ENCODE measurements at regions not wholly inside any gene's neighbourhood (a gene's known extent, or its start where the extent isn't known, plus 50 kb on each side); places are given as distances from the start of the nearest gene placed in this dataset.

DNA sequence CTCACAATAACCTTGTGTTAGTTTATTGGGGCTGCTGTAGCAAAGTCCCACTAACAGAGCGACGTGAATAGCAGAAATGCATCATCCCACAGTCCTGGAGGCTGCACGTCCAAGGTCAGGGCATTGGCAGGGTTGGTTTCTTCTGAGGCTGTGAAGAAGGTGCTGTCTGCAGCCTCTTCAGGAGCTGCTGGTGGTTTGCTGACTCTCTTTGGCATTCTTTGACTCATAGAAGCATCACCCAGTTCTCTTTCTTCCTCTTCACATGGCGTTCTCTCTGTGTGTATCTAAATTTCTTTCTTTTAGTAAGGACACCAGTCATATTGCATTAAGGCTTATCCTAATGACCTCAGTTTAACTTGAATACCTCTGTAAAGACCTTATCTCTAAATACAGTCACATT, 428.4 kb upstream of the KLF6 start:
- Mint-ChIP-seq H3K27ac (no peak overlapping the region), H3K4me1 (peaks cover 2% of the 10 kb centered on the region), H3K4me3 (no peak overlapping the region), H3K9me3 (no peaks in the 10 kb centered on the region), H3K36me3 (no peaks in the 10 kb centered on the region), H3K27me3 (peaks cover 4% of the 10 kb centered on the region)
- no peak for DNase-seq (ENCODE audit: low spot score in 2 of 2)
- no peak for ATAC-seq (ENCODE audit: low read depth)

DNA sequence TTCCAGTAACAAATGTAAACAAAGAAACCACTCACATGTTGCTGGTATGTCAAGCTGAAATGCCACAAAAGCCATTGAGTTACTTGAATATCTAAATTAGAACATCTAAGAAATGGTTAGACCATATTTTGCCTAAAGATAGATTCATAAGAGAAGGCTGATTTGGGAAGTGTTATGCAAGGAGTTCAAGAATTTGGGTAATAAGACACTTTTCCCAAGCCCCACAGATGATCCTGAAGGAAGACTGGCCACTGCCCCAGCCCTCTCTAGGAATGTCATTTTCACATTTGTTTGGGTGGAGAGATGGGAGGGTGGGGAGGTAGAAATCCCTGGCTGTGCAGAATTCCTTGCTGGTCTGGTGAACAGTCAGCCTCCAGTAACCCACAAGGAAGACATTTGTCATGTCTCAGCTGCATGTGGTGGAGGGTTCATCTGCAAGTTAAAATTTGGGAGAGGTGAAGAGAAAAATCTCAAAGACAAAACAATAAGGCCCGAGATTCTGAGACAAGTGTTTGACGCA, 427.2 kb upstream of the KLF6 start:
- no peaks in the 10 kb centered on the region for H3K9me3 Mint-ChIP-seq
- H3K4me3 Mint-ChIP-seq = no peak overlapping the region
- no peak for DNase-seq (ENCODE audit: low spot score in 2 of 2)
- H3K27me3 Mint-ChIP-seq = peaks cover 6% of the 10 kb centered on the region
- H3K4me1 Mint-ChIP-seq = peaks cover 2% of the 10 kb centered on the region
- no peaks in the 10 kb centered on the region for H3K36me3 Mint-ChIP-seq
- H3K27ac Mint-ChIP-seq = no peak overlapping the region
- no peak for ATAC-seq (ENCODE audit: low read depth)

DNA sequence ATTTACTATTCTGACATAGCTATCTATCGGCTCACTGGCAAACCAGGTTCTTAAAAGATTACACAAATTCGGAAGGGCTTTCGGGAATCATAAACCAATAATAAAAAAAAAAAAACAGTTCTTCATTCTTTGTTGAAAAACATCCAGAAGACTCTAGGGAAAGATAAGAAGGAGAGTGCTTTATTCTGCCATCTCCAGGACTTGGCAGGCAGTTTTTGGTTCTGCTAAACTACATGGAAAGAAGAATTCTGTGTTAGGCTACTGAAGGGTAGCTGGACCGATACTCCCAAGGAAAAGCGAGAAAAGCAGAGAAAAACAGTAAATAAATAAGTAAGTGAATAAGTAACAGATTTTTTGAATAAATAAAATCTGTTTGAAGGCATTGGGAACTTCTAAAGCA, 423.5 kb upstream of the KLF6 start:
- Mint-ChIP-seq H3K9me3 (peaks cover 2% of the 10 kb centered on the region), H3K27ac (no peak overlapping the region), H3K4me3 (no peak overlapping the region), H3K27me3 (peaks cover 3% of the 10 kb centered on the region), H3K4me1 (no peaks in the 10 kb centered on the region), H3K36me3 (no peaks in the 10 kb centered on the region)
- DNase-seq (ENCODE audit: low spot score in 2 of 2) (no peak), ATAC-seq (ENCODE audit: low read depth) (no peak)

DNA sequence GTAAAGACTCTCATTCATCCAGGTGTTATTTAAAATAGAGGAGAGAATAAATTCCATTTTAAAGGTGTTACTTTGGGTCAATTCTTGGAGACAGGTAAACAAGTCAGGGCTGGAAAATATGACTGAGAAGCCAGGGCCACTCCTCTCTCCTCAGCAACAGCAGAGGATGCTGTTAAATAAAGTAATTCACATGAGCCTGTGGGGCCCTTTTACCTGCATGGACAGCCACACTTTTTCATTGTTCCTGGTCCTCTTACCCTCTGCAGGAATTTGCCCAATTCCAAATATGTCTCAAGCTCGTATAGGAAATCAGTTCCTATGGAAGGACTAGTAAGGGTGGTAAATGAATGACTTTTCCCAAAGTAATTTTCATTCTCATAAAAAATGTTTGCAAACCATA, 420.1 kb upstream of the KLF6 start:
- no peak overlapping the region for H3K27ac Mint-ChIP-seq
- DNase-seq (ENCODE audit: low spot score in 2 of 2) (no peak), ATAC-seq (ENCODE audit: low read depth) (no peak)
- H3K9me3 Mint-ChIP-seq = peaks cover 2% of the 10 kb centered on the region
- no peak overlapping the region for H3K4me3 Mint-ChIP-seq
- no peaks in the 10 kb centered on the region for H3K36me3 Mint-ChIP-seq
- H3K27me3 Mint-ChIP-seq = peaks cover 9% of the 10 kb centered on the region
- H3K4me1 Mint-ChIP-seq = no peaks in the 10 kb centered on the region

DNA sequence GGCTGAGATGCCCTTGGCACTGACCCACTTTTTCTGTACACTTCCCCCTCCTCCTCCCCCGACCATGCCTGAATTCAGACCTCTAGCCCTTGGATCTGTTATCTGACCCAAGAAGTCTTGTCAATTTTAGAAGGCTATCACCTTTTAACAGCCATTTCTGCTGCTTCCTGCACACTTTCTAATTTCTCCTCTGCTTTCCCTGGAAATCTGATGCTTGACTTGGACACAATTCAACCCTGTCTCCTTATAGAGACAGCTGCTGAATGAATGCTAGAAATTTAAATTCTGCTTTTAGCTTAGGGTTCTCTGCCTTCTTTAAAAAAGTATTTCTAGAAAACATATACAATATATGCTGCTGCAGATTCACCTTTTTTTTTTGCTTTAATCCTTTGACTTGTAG, 417.9 kb upstream of the KLF6 start:
- Mint-ChIP-seq H3K27ac (no peak overlapping the region), H3K4me1 (no peaks in the 10 kb centered on the region), H3K4me3 (no peak overlapping the region), H3K27me3 (peaks cover 6% of the 10 kb centered on the region), H3K9me3 (peaks cover 2% of the 10 kb centered on the region), H3K36me3 (no peaks in the 10 kb centered on the region)
- DNase-seq (ENCODE audit: low spot score in 2 of 2) (no peak), ATAC-seq (ENCODE audit: low read depth) (no peak)

DNA sequence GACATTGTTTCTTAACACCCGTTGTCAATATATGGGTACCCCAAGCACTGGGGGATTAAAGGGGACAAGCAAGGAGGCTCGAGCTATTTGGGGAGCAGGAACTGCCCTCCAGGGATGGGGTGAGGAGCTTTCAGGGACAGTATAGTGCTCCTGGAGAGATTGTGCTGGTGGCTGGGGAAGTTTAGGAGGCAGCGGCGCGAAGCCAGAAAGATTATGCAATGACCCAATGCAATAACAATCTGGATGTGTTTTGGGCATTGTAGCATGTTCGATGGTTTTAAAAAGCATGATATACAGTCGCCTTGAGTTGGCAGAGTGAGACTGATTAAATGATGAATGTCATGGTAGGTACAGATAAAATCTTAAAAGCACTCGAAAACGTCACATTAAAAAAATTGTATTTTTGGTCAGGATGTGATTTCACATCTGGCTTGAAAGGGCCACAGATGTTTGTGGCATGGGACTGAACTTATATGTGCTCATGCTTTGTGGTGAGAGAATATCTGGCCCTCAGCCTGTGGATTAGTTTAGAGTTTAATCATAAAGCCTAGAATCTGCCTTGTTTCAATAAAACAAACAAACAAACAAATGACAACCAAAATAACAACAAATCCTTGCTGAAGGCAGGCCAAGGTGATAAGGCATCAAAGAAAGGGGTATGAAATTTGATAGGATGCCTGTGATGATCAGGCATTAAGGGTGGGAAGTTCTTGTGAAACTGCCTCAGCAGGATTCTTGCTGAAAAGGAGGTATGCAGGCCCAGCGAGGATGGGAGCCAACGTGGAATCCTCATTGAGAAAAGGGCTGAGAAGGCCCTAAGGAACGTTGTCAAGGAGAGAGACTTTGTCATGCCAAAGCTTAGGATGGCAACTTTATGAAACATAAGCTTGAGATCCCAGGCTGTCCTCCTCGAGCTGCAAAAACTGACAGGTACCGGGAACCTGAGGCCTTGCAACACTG, 417.1 kb upstream of the KLF6 start:
- Mint-ChIP-seq H3K27ac (no peak overlapping the region), H3K9me3 (peaks cover 2% of the 10 kb centered on the region), H3K27me3 (peaks cover 5% of the 10 kb centered on the region), H3K36me3 (no peaks in the 10 kb centered on the region), H3K4me1 (no peaks in the 10 kb centered on the region), H3K4me3 (no peak overlapping the region)
- no peak for ATAC-seq (ENCODE audit: low read depth)
- DNase-seq (ENCODE audit: low spot score in 2 of 2) = no peak

DNA sequence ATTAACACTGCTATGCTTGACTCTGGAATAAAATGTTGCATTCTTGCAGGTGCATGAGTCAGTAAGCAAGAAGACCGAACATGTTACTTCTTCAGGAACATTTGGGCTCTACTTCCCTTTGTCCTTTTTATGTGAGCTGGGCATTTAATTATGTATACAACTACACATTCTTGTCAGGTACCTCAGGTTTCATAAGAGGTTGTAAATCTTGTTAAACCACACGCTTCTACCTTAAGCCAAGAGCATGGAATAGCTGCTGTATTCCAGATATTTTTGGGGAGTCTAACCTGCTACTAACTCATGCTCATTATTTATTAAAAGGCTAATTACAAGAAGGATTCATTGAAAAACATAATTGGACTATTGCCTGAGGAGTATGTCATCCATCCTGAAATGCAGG, 414.2 kb upstream of the KLF6 start:
- Mint-ChIP-seq H3K4me1 (no peaks in the 10 kb centered on the region), H3K36me3 (no peaks in the 10 kb centered on the region), H3K27me3 (peaks cover 5% of the 10 kb centered on the region), H3K9me3 (no peaks in the 10 kb centered on the region), H3K4me3 (no peak overlapping the region), H3K27ac (no peak overlapping the region)
- ATAC-seq (ENCODE audit: low read depth) = no peak
- DNase-seq (ENCODE audit: low spot score in 2 of 2) = no peak

DNA sequence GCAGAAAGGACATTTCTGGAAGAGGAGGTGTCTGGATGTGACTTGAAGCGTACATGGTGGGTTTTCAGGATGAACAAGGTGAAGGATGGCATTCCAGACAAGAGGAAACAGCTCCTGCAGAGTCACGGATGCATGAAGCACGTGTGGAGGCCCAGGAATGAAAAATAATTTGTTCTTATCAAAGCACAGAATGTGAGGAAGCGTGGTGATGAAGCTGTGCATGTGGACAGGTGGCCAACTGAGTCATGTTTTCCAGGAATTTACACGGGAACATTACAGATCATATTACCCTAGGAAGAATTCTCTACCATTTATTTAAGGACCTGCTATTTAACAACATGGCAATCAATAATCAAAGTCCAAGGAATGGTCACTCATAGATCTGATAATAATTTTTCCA, 413.2 kb upstream of the KLF6 start:
- Mint-ChIP-seq H3K4me3 (no peak overlapping the region), H3K27ac (no peak overlapping the region), H3K36me3 (no peaks in the 10 kb centered on the region), H3K4me1 (no peaks in the 10 kb centered on the region), H3K9me3 (no peaks in the 10 kb centered on the region), H3K27me3 (peaks cover 5% of the 10 kb centered on the region)
- no peak for DNase-seq (ENCODE audit: low spot score in 2 of 2)
- no peak for ATAC-seq (ENCODE audit: low read depth)

DNA sequence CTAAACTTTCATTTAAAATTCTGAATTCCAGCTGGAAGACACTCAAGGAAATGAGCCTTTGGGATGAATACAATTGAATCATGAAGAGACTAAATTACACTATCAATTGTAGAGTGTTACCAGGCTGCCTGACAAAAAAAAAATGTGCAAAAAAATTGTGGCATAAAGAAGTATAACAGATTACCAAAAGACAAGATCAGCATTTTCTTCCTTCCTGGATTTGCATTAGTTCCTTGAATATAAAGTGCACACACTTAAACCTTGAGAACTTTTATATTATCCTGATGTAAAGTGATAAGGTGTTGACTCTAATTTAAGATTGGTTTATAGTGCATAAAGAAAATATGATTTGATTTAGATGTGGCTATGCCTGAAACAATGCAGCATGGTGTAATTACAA, 412.7 kb upstream of the KLF6 start:
- Mint-ChIP-seq H3K9me3 (no peaks in the 10 kb centered on the region), H3K4me3 (no peak overlapping the region), H3K27ac (no peak overlapping the region), H3K4me1 (no peaks in the 10 kb centered on the region), H3K36me3 (no peaks in the 10 kb centered on the region), H3K27me3 (peaks cover 2% of the 10 kb centered on the region)
- ATAC-seq (ENCODE audit: low read depth) (no peak), DNase-seq (ENCODE audit: low spot score in 2 of 2) (no peak)

DNA sequence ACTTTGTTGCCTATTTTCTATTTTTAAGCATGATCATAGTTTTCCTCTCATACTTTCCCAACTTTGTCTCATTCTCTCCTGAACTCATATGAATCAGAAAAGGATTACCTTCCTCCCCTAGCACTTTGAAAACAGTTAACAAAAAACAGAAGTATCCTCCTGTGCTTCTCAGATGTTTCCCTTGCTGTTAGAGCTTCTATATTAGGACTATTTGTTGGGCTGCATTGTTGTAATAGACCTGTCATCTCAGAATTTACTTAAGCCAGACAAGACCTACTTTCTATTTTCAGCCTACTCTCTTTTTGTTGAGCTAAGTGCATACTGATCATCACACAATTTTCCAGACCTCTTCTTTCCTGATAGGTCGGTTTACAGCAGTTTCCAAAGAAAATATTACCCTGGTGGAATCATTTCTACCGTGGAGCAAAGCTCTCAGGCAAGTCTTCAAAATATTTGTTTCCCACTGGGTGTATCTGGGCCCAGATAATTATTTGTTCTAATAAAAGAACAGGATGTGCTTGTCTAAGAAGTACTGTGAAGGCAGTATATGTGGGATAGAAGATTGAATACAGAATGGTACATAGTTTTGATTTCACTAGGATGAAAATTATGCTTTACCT, 411.9 kb upstream of the KLF6 start:
- H3K9me3 Mint-ChIP-seq = no peaks in the 10 kb centered on the region
- no peaks in the 10 kb centered on the region for H3K4me1 Mint-ChIP-seq
- ATAC-seq (ENCODE audit: low read depth) (no peak), DNase-seq (ENCODE audit: low spot score in 2 of 2) (no peak)
- no peak overlapping the region for H3K27ac Mint-ChIP-seq
- H3K36me3 Mint-ChIP-seq = no peaks in the 10 kb centered on the region
- peaks cover 2% of the 10 kb centered on the region for H3K27me3 Mint-ChIP-seq
- no peak overlapping the region for H3K4me3 Mint-ChIP-seq

DNA sequence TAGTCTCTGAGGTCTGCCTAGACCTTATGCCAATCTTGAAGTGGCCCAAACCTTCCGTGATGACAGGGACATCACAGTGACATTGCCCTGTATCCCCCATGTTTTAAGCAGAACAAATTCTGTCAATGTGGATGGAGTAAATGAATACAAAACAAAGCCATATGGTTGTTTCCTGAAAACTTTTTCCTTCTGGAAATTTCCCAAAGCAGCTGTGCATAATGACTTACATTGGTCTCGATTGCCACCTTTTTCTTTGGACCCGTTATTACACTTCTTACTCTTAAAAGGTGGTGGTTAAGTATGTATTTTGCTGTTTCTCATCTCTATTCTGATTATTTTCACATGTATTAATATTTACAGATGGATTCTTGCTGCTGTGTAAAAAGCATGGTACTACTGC, 411.2 kb upstream of the KLF6 start:
- Mint-ChIP-seq H3K4me1 (no peaks in the 10 kb centered on the region), H3K9me3 (no peaks in the 10 kb centered on the region), H3K36me3 (no peaks in the 10 kb centered on the region), H3K27ac (no peak overlapping the region), H3K27me3 (no peaks in the 10 kb centered on the region), H3K4me3 (no peak overlapping the region)
- ATAC-seq (ENCODE audit: low read depth) (no peak), DNase-seq (ENCODE audit: low spot score in 2 of 2) (no peak)

DNA sequence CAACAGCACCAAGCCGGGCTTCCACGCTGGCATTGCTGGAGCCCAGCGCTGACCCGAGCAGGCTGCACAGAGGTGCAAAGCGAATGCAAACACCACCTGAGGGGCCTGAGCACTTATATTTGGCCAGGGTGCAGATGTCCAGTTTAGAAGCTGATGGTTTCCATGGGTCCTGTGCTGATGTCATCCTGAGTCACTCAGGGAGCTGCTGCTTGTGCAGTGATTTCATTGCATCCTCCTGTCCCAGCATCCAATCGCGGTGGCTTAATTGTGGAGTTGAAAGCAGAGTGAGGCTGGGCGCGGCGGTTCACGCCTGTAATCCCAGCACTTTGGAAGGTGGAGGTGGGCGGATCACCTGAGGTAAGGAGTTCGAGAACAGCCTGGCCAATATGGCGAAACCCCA, 410.2 kb upstream of the KLF6 start:
- DNase-seq (ENCODE audit: low spot score in 2 of 2) = no peak
- no peaks in the 10 kb centered on the region for H3K36me3 Mint-ChIP-seq
- no peak overlapping the region for H3K4me3 Mint-ChIP-seq

DNA sequence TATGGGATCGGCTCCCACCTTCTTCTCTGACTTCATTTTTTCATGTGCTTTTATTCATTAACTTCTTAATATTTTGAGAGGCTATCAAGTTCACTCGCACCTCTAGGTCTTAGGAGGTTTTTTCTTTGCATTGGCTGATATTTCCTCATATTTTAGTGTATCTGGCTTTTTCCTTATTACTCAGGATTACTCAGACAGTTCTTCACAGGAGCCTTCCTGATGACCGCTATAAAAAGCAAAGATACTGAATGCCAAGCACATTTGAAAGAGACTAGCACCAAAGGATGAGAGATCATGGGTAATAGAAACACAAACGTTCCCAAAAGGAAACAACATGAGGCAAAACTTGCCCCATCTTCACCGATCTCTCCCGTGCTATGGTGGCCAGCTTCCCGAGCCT, 409.2 kb upstream of the KLF6 start:
- no peak overlapping the region for H3K27ac Mint-ChIP-seq
- H3K4me3 Mint-ChIP-seq = no peak overlapping the region
- H3K9me3 Mint-ChIP-seq = no peaks in the 10 kb centered on the region
- DNase-seq (ENCODE audit: low spot score in 2 of 2) (no peak), ATAC-seq (ENCODE audit: low read depth) (no peak)
- no peaks in the 10 kb centered on the region for H3K4me1 Mint-ChIP-seq
- no peaks in the 10 kb centered on the region for H3K27me3 Mint-ChIP-seq
- no peaks in the 10 kb centered on the region for H3K36me3 Mint-ChIP-seq

More for the DNA sequence above, 410.2 kb upstream of the KLF6 start:
- ATAC-seq (ENCODE audit: low read depth) = no peak
- Mint-ChIP-seq H3K27ac (no peak overlapping the region), H3K9me3 (no peaks in the 10 kb centered on the region), H3K4me1 (no peaks in the 10 kb centered on the region), H3K27me3 (no peaks in the 10 kb centered on the region)

DNA sequence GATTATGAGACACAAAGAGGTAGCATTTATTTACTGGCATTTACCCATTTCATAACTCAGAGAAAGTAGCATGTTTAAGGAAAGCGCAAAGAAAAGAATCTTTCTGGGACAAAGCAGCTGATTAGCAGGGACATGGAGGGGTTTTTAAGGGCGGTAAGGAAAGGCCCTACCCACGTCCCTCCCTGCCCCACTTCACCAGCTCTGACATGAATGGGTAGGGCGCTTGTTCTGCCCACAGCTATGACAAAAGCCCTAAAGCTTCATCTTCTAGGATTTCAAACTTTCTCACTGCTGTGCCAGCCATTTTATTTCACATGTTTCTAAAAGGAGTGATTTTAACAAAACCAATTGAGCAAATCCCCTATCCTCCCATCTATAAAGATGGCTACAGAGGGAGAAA, 406.9 kb upstream of the KLF6 start:
- no peaks in the 10 kb centered on the region for H3K36me3 Mint-ChIP-seq
- DNase-seq (ENCODE audit: low spot score in 2 of 2) = no peak
- H3K4me3 Mint-ChIP-seq = no peak overlapping the region
- ATAC-seq (ENCODE audit: low read depth) = no peak
- no peaks in the 10 kb centered on the region for H3K27me3 Mint-ChIP-seq
- no peak overlapping the region for H3K27ac Mint-ChIP-seq
- H3K4me1 Mint-ChIP-seq = no peaks in the 10 kb centered on the region
- H3K9me3 Mint-ChIP-seq = no peaks in the 10 kb centered on the region

Measured in memory B cell (primary cell).